ENCODE measurements at regions not wholly inside any gene's neighbourhood (a gene's known extent, or its start where the extent isn't known, plus 50 kb on each side); places are given as distances from the start of the nearest gene placed in this dataset.
A peak's percentile ranks its signal among the peaks of the same experiment; 100 is the strongest.
"Not testable (repeated sequence)": the region's sequence is repeated elsewhere in the genome, so short reads cannot be mapped to it uniquely, and the experiment has no call there.

DNA sequence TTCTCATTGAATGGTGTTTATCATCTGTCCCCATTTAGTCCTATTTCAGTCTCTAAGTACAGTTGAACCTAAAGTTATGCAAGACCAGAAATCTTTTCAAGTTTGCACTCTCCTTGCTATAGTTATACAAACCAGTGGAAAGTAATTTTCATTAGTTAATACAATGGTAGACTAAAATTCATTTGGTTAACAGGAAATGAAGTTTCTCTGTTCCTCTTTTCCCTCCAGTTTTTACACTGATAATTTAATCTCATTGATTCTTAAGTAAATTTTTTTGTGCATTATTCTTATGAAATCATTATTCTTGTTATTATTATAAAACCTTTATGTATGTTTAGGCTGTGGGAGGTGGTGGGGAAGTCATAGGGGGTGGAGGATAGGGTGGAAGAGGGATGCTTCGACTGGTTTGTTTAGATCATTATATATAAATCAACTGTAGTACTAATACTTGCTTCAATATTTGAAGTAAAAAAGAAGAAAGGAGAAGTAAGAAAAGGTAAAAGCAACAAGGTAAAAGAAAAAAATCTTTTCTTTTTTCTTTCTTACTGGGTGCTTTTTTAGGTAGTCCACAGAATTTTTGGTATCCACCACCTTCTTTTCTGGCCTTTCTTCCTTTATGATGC is 104.1 kb downstream of the GPR85 start:
- DNase-seq (ENCODE audit: low read depth) = no peak

DNA sequence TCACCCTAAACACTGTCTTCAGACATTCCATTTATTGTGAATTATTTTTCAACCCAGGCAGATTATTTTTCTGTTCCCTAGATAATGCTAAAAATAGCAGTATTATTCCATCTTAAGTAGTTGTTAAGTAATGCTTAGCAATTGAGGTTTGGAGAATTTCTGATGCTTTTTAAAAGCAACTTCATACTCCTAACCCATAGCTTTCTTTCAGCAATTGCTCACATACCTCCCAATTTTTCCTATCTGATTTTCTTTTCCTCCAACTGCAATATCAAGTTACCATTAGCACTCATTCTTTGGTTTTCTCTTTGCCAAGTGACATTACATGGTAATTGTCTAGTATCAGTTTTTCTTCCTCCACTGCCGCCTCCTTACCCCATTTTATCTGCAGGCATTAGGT is 104.7 kb downstream of the GPR85 start:
- DNase-seq (ENCODE audit: low read depth) = no peak

DNA sequence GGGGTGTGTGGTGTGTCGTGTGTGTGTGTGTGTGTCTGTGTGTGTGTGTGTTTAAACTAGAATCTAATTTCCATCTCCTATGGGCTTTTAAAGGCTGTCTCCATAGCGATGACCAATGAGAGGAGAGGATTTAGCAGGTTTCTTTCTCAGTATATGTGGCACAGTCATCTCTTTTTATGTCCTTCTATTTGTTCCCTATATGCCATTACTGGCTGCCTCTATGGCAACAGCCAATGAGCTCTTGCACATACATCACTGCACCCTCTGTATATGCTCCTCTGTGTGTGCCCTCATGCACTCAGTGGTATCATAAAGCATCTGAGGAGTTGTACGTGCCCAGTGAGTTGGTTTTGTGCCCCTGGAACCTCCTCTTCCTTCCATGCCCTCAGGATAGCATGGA is 107.6 kb downstream of the GPR85 start:
- DNase-seq (ENCODE audit: low read depth) = not testable (repeated sequence)

DNA sequence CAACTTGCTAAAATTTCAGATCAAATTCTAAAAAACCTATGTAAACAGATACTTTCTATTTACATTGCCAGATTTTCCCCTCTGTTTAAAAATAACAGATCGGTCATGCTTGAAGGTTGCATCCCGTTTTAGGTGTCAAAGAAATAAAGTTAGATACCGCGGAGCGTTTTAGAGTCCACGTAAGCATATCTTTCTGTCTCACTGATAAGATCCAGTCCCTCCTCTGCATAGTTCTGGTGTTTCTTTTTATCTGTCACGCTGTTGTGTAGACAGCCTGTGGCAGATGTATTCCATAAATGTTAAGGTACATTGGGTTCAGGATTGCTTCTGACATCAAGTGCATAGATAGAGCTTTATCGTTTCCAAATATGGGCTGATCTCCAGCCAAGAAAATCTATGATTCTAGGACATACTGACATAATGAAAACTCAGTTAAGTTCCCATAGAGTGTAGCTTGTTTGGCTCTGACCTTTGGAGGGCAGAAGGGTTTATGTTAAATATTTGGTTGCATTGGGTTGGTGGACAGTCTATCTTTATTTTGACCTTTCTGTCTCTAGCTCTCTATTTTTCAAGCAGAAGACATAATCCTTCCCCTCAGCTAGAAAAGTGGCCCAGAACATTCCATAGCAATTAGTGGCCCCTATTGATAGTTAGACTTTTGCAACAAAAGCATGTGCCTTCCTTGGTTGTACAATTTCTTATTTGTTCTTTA is 109.2 kb downstream of the GPR85 start:
- not testable (repeated sequence) for DNase-seq (ENCODE audit: low read depth)

DNA sequence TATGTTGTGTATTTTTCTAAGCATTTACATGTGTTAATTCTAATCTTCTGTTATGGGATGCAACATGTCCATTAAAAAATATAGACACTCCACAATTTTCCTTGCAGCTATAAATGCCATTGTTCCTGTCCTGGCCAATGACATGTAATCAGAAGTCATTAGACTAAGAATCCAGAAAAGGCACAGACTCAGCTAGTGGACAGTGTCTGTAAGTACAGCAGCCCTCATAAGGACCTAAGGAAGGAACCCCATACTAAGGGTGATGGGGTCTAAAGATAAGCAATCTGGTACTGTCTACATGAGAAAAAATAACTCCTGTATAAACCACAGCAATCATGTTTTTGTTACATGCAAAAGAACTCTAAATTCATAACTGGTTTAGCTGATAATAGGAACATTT is 115.9 kb downstream of the GPR85 start:
- no peak for DNase-seq (ENCODE audit: low read depth)

DNA sequence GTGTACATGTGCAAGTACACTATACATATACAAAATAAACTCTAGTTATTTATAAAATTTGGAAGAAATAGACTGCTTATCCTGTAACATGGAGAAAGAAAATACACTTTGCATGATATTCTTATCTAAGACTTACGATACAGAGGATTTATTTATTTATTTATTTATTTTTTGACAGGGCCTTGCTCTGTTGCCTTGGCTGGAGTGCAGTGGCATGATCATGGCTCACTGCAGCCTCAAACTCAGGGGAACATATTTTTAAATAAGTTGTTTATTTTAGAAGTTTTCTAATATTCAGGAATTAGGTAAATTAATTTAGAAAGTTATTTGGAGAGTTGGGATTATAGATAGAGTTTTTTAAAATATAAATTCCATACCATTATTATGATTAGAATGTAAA is 116.7 kb downstream of the GPR85 start:
- no peak for DNase-seq (ENCODE audit: low read depth)

DNA sequence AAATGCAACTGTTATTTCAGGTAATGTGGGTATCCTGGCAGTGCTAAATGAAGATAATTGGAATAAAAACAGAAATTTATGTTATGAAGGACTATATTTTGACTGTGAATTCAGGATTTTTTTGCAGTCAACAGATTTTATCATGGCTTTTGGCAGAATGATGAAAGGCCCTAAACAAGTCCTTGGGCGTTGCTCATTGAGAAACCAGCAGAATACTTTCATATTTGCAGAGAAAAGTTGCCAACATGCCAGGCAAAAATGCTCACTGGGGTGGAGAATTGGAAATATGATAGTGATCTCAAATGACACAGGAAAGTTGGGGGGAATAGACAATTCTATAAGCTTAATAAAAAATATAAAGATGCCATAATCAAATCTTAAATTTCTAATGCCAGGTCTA is 121.1 kb downstream of the GPR85 start:
- DNase-seq (ENCODE audit: low read depth) = no peak

DNA sequence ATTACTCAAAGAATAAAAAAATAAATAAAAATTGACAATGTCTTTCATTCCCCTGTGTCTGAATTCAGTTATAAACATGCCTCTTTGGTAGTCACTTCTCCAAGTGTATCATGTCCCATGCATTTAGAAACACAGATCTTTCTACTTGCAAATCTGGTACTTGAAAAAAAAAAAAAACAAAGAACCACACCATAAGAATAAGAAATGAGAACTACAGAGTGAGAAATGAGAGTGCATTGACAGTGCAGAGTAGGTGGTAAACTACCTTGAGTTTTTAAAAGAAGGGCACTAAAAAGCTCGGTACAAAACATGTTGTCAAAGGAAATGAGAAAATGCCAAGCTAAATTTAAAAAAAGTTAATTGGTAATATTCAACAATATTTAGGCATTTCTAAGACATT is 123.0 kb downstream of the GPR85 start:
- DNase-seq (ENCODE audit: low read depth) = no peak

DNA sequence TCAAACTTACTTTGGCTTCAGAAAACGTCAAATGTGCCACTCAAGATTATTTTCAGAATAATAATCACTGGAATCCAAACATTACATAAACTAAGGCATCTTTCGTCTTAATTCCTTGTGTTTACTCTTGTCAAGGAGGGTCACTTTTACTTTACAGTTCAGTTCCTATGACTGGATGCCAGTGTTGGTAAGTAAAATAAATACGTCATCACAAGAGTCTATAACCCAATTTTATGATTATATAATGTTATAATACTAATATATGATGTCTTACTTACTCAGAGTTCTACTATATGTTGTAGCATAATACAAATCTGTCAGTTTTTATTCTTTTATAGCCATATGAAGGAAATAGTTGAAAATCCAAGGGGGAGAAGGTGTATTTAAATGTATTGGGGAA is 123.8 kb downstream of the GPR85 start:
- DNase-seq (ENCODE audit: low read depth) = no peak

DNA sequence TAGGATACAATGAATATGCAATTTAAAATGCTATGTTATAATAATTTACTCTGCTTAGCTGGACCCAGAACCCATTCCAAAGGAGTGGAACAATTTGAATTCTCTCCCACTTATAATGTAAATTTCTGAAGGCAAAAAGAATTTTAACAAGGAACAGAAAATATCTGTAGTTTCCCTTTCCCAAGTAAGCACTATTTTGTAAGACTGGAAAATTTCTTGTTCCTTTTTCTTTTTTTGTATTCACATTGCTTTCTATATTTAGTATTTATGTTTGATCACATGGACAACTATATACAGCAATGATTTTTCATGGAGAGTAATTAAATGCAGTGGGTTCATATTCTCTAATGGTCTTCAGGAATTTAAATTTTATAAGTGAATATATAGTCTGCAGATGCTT is 127.4 kb downstream of the GPR85 start:
- no peak for DNase-seq (ENCODE audit: low read depth)

DNA sequence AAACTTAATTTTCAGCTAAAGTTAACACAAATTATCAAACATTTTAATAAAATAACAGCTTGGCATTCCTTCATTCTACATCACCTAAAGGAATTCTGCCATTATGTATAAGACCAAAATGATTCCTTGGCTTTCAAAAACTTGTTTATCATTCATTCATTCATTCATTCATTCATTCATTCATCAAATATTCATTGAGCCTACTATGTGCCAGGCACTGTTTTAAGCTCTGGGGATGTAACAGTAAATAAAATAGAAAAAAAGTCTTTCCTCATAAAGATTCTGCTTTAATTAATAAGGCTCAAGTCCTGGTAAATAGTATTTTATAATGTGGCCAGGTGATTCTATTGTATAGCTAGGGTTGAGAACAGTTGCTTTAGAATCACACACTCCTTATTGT is 127.9 kb downstream of the GPR85 start:
- DNase-seq (ENCODE audit: low read depth) = no peak

DNA sequence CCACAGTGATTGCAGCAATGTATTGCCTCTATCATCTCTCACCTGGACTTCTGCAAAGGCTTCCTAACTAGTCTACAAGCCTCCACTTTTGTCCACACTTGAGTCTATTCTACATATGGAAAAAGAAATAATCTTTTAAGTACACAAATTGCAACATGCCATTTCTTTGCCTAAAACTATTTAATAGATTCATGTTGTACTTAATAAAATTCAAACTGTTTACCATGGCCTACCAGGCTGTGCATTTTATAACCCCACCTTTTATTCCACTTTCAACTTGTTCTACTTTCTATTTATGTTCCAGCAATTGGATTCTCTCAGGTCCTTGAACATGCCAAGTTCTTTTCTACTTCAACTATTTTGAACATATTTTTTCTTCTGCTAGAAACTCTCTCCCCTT is 128.7 kb downstream of the GPR85 start:
- no peak for DNase-seq (ENCODE audit: low read depth)

DNA sequence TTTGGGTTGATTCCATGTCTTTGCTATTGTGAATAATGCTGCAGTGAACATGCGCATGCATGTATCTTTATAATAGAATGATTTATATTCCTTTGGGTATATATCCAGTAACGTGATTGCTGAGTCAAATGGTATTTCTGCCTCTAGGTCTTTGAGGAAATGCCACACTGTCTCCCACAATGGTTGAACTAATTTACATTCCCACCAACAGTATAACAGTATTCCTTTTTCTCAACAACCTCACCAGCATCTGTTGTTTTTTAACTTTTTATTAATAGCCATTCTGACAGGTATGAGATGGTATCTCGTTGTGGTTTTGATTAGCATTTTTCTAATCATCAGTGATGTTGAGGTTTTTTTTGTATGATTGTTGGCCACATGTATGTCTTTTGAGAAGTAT is 133.6 kb downstream of the GPR85 start:
- not testable (repeated sequence) for DNase-seq (ENCODE audit: low read depth)

DNA sequence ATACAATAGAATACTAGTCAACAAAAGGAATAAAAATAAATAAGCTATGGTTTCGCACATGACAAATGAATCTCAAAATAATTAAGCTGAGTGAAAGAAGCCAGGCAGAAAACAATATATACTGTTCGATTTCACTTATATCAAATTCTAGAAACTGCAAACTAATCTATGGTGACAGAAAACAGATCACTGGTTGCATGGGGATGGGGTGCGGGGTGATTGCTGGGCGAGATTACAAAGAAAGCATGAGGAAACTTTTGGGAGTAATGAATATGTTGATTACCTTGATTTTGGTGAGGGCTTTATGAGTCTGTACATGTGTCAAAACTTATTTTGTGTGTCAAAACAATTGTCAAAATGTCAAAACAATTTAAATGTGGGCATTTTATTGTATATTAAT is 135.6 kb downstream of the GPR85 start:
- no peak for DNase-seq (ENCODE audit: low read depth)

DNA sequence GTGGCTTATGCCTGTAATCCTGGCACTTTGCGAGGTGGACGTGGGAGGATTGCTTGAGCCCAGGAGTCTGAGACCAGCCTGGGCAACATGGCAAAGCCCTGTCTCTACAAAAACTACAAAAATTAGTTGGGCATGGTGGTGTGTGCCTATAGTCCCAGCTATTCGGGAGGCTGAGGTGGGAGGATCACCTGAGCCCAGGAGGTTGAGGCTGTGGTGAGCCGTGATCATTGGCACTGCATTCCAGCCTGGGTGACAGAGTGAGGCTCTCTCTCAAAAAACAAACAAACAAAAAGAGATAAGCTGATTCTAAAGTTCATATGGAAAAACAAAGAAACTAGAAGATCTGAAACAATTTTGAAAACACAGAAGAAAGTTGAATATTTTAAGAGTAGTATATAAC is 136.9 kb downstream of the GPR85 start:
- not testable (repeated sequence) for DNase-seq (ENCODE audit: low read depth)

DNA sequence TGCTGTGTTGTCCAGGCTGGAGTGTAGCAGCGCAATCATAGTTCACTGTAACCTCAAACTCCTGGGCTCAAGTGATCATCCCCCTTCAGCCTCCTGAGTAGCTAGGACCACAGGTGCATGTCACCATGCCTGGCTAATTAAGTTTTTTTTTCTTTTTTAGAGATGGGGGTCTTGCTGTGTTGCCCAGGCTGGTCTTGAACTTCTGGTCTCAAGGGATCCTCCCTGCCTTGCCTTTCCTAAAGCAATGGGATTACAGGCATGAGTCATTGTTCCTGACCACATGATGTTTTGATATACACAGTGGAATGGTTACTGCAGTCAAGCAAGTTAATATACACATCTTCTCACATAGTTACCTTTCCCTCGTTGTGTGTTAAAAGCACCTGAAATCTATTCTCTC is 140.3 kb downstream of the GPR85 start:
- DNase-seq (ENCODE audit: low read depth) = no peak

DNA sequence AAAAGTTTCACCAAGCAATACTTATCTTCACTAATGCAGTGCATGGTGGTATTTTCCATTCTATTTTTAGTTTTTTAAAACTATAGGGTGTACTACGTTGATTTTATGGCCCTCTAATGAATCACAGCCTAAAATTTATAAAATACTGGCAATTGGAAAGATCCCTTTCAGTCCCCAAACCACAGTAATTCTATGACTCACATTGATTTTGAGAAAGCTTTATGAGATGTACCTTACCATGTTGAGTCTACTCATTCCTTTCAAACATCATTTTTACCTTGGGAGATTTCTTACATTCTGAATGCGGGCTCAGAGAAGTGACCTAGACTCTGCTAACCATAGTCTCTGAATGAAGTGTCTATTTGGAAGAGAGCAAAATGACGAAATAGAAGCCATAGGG is 141.6 kb downstream of the GPR85 start:
- no peak for DNase-seq (ENCODE audit: low read depth)

DNA sequence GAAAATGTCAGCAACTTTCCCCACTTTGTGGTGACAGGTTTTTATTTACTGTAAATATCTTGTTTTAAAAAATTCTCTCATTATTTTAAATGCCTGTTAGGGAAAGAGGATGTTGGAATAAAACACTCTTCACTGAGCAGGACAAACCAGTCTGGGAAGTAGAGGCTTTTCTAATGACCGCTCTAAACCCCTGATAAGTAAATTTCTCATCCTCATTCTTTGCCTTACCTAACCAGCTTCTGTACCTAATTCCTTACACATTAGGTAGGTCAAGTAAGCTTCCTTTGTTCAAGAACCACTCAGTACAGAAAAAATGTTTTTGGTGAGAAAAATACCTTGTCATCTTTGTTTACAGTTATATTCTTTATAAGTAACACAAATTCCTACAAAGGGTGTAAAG is 143.6 kb downstream of the GPR85 start:
- no peak for DNase-seq (ENCODE audit: low read depth)

DNA sequence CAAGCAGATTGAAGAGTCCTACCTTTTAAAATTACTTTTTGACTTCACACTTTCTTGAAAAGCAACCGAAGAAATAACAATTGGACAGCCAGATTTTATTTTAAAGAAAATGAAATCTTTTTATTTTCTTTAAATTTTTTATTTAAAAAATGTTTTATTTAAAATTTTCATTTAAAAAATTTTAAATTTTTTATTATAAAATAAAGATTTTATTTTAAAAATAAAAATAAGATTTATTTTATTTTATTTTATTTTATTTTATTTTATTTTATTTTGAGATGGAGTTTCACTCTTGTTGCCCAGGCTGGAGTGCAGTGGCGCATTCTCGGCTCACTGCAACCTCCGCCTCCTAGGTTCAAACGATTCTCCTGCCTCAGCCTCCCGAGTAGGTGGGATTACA is 144.5 kb downstream of the GPR85 start:
- DNase-seq (ENCODE audit: low read depth) = not testable (repeated sequence)

DNA sequence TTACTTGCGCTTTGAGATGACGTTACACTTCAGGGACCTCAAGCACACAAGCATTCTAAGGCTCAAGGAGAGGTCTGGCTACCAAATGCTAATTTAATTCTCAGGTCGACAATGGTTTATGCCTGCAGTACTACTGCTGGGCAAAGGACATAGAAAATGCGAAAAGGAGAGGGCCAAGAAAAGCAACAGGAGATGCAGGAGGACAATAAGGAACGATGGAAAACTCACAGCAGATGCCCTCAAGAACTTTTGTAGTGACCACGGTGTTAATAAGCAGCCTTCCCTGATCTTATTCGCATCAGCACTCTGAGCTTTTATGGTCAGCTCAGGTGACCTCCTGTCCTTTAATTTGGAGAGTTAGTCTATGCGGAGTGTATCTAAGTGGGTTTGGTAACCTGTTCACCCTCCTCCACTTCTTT is 146.3 kb downstream of the GPR85 start:
- DNase-seq (ENCODE audit: low read depth) = no peak

DNA sequence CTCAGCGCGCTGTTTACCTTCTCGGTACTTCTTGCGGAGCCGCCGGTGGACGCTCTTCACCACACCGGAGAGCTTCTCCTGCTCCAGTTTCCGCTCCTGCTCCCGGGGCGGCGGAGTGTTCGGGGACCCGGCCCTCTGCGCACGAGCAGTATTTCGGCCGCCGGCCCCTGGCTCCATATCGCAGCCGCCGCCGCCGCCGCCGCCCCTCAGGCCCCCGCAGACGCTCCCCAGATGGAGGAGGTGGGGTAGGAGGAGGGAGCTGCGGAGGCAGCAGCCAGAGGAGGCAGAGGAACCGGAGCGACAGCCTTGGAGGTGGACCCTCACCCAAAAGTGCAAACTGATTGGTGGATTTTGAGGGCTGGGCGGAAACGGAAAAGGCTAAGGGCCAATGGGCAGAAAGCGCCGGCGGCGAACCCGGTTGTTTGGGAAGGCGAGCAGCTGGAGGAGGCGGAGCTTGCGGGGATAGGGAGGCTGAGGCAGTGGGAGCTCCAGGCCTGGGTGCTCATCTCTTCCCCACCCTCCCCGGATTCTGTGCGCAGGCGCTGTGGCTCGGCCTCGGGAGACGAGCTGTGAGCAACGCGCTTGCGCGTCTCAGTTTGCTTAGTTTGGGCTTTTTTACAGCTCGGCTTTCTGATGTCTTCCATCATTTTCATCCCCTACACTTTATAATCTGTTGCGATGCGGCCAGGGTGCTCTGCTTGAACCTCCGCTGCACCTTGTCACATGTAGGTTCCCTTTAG is 146.9 kb downstream of the GPR85 start:
- peak; percentile 89 for DNase-seq (ENCODE audit: low read depth)

DNA sequence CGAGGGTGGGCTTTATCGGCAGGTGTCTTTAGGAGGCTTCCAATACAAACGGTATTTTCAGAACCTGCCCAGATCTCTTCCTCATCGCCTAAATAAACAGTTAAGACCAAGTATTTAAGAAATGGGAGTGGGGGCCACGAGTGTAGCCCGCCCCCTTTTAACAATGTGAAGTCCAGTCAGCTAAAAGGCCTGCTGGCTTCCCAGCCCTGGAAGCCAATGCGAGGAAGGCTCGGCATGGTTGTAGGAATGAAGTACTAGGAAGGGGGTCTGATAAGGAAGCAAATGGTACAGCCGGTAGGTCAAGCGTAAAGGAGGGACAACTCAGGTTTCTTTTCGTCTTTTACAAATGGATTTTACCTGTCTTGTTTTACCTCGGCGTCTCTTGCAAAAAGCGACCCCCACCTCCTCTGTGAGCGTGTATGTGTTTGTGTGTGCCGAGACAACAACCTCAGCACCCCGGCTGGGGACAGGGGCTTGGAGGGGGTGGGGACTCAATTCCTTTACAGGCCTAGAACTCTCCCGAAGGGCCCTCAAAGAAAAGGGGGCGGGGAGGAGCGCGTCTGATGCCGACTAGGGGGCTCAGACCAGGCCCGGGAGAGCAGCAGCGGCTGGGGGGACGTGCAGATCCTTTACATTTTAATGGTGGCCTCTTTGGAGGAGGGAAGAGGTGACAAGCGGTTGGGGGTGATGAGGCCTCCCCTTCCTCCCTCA is 147.6 kb downstream of the GPR85 start:
- no peak for DNase-seq (ENCODE audit: low read depth)
